ENCODE measurements at regions not wholly inside any gene's neighbourhood (a gene's known extent, or its start where the extent isn't known, plus 50 kb on each side); places are given as distances from the start of the nearest gene placed in this dataset.
A peak's percentile ranks its signal among the peaks of the same experiment; 100 is the strongest.
"Not testable (repeated sequence)": the region's sequence is repeated elsewhere in the genome, so short reads cannot be mapped to it uniquely, and the experiment has no call there.

- TF ChIP-seq, protein P1, sequence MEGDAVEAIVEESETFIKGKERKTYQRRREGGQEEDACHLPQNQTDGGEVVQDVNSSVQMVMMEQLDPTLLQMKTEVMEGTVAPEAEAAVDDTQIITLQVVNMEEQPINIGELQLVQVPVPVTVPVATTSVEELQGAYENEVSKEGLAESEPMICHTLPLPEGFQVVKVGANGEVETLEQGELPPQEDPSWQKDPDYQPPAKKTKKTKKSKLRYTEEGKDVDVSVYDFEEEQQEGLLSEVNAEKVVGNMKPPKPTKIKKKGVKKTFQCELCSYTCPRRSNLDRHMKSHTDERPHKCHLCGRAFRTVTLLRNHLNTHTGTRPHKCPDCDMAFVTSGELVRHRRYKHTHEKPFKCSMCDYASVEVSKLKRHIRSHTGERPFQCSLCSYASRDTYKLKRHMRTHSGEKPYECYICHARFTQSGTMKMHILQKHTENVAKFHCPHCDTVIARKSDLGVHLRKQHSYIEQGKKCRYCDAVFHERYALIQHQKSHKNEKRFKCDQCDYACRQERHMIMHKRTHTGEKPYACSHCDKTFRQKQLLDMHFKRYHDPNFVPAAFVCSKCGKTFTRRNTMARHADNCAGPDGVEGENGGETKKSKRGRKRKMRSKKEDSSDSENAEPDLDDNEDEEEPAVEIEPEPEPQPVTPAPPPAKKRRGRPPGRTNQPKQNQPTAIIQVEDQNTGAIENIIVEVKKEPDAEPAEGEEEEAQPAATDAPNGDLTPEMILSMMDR (IDR thresholded peaks at IDR 0.05; ENCODE audit: control insufficient read depth, extremely low read depth, insufficient read depth) = no peak
- DNase-seq (ENCODE audit: low read depth) = no peak
- H3K4me3 ChIP-seq (ENCODE audit: low read depth, low read length) = no peak overlapping the region
These were observed 200.0 kb downstream of the LIPI start for GRCh38 chr21:14010729-14011128.

DNA sequence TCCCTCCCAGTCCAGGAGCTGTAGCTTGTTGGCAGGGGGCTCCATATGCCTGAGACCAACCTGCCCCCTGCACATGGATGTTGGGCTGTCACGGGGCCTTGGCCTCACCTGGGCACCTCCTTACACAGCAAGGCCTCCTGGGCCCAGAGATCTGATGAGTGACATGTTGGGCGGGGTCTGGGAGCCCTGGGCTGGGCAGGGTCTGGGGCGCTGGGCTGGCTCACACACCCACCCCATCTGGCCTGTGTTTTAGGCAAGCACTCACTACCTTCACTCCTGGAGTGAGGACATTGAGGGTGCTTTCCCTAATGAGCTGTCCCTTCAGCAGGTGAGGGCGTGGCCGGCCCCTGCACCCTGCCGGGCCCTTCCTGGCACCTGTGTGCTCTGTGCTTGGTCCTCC, 200.8 kb downstream of the LIPI start:
- not testable (repeated sequence) for DNase-seq (ENCODE audit: low read depth); H3K4me3 ChIP-seq (ENCODE audit: low read depth, low read length)

DNA sequence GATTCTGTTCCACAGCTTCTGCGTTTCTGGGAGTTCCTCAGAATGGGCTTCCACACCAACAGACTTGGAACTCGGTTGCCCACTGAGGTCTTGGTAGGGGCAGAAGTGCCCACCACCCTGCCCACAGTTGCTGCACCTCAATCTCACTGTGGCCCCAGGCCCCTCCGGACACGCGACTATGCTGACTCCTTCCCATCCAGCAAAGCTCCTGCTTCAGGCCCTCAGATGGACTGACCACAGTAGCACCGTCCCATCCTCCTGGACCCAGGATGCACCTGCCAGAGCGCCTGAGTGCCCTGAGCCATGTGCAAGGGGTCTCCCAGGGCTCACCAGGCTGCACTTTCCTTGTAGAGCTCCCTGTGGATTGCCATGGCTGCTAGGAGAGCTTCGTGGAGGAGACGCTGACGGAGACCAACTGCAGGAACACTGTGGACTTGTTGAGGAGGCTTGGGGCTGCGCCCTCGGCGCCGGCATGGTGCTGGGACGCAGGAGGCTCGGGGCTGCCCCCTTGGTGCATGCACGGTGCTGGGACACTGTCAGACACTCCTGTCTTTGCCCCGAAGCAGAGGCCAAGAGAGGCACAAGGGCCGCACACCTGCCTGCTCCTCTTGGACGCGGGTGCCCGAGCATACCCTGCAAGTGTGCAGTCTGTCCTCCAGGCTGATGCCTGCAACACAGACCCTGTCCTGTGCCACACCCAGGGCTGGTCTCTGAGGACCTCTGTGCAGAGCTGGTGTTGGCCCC, 201.3 kb downstream of the LIPI start:
- DNase-seq (ENCODE audit: low read depth); H3K4me3 ChIP-seq (ENCODE audit: low read depth, low read length): not testable (repeated sequence)

DNA sequence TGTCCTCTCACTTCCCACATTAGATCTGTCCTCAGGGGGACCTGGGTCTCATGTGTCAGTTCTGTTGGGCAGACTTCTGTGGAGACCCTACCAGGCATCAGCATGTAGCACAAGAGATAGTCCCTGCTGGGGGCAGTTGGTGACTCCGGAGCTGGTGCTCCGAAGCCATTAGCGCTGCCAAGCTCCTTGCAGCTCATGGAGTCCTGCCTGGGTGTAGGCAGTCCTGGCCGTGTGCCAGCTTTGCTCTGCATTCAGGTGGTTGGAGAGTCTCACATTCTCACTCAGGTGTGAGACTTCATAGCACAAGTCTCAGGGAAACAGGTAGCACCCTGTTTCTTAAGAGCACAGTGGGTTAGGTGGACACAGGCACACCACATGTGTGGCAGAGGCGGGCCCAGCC, 202.3 kb downstream of the LIPI start:
- not testable (repeated sequence) for DNase-seq (ENCODE audit: low read depth); H3K4me3 ChIP-seq (ENCODE audit: low read depth, low read length)

GRCh38 chr21:14008006-14008405, 202.7 kb downstream of the LIPI start:
- DNase-seq (ENCODE audit: low read depth); H3K4me3 ChIP-seq (ENCODE audit: low read depth, low read length): not testable (repeated sequence)

DNA sequence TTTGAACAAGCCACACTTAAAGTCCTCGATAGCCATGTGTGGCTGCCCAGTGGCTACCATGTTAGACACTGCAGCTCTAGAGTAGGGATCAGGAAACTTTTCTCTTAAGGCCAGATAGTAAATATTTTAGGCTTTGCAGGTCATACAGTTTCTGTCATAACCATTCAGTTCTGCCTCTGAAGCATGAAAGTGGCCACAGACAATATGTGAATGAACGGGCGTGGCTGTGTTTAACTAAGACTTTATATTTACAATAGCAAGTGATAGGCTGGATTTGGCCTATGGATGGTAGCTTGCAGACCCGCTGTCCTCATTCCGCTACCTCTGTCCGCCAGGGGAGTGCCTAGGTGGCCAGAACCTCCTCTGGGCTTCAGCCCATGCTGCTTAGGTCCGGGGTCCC, 204.6 kb downstream of the LIPI start:
- not testable (repeated sequence) for H3K4me3 ChIP-seq (ENCODE audit: low read depth, low read length); DNase-seq (ENCODE audit: low read depth)

DNA sequence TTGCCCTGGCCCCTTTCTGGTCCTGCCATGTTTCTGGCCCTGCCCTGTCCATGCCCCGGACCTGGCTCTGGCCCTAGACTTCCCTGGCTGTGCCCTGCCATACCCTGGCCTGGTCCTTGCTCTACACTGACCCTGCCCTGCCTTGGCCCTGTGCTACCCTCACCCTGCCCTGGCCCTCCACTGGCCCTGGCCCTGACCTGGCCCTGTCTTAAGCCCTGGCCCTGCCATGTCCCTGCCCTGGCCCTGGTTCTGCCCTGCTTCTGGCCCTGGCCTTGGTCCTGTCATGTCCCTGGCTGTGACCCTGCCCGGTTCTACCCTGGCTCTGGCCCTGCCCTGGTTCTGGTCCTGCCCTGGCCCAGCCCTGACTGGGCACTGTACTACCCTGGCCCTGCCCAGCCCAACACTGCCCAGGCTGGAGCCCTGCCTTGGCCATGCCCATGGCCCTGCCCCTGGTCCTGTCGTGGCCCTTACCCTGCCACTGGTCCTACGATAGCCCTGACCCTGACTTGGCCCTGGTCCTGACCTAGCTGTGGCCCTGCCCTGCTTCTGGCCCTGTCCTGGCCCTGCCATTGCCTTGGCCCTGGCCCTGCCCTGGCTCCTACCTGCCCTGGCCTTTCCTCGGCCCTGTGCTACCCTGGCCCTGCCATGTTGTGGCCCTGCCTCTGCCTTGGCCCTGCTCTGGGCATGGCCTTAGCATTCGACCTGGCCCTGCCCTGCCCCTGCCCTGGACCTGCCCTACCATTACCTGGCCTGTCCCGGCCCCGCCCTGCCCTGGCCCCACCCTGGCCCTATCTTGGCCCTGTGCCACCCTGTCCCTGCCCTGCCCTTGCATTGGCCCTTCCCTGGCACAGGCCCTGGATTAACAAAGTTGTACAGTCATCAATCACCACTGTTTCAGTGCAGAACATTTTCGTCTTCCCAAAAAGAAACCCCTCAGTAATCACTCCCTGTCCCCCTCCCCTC, 223.5 kb downstream of the LIPI start:
- DNase-seq (ENCODE audit: low read depth) = peak; percentile 11
- H3K4me3 ChIP-seq (ENCODE audit: low read depth, low read length) = not testable (repeated sequence)

DNA sequence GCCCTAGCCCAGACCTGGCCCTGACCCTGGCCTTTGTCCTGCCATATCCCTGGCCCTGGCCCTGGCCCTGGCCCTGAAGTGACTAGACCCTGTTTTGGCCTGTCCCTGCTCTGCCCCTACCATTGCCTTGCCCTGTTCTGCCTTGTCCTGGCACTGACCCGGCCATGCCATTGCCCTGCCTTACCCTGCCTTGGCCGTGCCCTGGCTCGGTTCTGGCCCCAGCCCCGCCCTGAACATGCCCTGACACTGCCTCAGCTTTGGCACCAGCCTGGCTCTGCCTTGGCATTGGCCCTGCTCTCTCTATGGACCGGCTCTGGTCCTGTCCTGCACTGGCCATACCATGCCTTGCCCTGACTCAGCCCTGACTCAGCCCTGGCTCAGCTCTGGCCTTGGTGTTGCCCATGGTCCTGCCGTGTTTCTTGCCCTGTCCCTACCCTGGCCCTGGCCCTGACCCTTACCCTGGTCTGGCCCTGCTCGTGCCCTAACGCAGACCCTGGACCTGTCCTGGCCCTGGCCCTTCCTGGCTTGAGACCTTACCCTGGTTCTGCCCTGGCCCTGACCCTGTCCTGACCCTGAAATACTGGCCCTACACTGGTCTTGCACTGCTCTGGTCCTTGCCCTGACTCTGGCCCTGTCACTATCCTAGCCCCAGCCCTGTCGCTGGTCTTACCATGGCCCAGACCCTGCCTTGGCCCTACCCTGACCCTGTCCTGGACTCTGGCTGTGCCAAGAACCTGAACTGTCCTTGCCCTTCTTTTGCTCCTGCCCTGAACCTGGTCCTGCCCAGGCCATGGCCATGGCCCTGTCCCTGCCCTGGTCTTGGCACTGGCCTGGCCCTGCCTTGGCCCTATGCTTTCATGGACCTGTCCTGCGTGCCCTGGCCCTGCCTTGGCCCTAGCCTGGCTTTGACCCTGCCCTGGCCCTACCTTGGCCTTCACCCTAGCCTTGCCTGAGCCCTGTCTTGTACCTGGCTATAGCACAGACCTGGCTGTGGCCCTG, 224.6 kb downstream of the LIPI start:
- DNase-seq (ENCODE audit: low read depth); H3K4me3 ChIP-seq (ENCODE audit: low read depth, low read length): not testable (repeated sequence)

- DNase-seq (ENCODE audit: low read depth); H3K4me3 ChIP-seq (ENCODE audit: low read depth, low read length): not testable (repeated sequence)
These were observed 225.5 kb downstream of the LIPI start for GRCh38 chr21:13985137-13985864.

DNA sequence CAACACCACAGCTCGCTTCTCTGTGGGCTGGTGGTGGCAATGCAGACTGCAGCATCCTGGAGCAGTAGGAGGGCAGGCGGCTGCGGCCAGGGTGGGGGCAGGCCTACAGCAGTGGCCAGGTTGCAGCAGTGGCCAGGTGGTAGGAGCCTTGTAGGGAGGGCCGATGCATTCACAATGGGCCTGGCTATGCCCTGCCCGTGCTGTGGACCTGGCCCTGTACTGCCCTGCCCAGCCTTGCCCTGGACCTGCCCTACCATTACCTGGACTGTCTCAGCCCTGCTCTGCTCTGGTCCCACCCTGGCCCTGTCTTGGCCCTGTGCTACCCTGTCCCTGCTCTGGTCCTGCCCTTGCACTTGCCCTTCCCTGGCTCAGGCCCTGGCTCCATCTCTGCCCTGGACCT, 226.0 kb downstream of the LIPI start:
- not testable (repeated sequence) for DNase-seq (ENCODE audit: low read depth); H3K4me3 ChIP-seq (ENCODE audit: low read depth, low read length)

DNA sequence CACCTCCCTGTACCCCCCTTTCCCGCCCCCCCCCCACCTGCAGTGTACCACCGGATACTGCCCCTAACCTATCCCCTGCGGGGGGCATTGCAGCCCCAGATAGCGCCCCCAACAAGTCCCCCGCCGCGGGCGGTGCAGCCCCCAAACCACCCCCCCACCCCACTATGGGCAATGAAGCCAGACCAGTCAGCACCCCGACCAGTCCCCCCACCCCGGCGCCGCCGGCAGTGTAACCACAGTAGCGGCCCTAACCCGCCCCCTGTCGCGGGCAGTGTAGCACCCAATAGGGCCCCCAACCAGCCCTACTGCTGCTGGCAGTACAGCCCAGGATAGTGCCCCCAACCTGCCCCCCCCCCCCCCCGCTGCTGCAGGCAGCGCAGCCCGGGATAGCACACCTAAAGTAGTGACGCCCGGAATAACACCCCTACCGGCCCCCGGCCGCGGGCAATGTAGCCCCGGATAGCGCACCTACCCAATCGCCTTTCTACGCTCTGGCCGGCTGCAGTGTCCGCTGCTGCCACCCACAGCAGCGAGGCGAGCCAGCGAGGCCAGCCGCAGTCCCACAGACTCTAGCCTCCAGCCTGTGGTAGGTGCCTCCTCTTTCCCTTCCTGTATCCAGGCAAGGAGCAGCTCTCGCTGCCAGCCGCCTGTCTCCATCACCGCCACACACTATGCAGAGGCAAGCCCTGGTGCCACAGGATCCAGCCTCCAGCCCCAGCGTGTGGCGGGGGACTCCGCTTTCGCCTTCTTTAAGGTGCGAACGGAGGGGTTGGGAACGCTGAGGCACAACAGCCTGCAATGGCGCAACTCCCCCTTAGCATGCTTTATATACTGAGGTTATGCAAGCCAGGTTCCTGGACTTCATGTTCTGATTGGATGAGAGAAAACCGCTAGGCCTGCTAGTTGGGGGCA, 229.3 kb downstream of the LIPI start:
- not testable (repeated sequence) for H3K4me3 ChIP-seq (ENCODE audit: low read depth, low read length); DNase-seq (ENCODE audit: low read depth)
